GM12872 (cell line): ENCODE measurements at regions not wholly inside any gene's neighbourhood (a gene's known extent, or its start where the extent isn't known, plus 50 kb on each side); places are given as distances from the start of the nearest gene placed in this dataset.

ENCODE experiments used
- CTCF ChIP-seq: IDR thresholded peaks from 3 replicates; pipeline ENCODE4 v1.5.1; 2011; ENCODE audit warnings: low read depth, mild to moderate bottlenecking, low read length, moderate library complexity; ENCODE audit not compliant: insufficient read depth

DNA sequence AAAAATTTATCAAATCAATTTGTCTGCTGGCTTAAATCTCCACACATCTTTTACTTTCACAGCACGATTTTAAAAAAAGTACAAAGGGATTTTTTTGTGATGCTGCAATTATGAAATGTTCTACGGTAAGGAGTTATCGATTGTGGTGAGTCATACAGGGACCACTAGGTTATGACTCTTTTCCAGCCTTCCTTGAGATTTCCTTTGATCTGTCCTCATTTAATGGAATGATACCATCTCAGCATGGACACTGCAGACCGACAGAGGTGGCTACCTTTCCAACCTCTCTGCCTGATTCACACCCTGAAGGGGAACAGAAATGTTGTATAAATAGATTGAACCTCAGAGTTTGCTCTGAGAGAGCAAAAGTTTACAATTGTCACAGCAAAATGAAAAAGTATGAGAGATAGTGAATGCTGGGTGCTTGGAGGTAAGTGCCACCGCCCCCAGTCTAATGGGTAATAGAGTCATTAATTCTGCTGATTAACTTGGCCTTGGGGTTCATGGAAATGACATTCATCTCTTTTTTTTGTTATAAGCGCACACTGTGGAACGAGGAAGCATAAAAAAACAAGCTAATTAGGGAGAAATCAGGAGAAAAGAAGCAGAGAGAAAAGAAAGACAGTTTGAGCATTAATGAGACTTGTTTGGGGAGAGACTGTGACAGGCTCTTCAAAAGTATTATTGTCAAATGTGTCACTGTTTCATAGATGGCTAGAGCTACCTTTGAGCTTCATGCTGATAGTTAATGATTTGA lies 306.0 kb downstream of the RNF144B start:
- TF ChIP-seq CTCF = no peak

DNA sequence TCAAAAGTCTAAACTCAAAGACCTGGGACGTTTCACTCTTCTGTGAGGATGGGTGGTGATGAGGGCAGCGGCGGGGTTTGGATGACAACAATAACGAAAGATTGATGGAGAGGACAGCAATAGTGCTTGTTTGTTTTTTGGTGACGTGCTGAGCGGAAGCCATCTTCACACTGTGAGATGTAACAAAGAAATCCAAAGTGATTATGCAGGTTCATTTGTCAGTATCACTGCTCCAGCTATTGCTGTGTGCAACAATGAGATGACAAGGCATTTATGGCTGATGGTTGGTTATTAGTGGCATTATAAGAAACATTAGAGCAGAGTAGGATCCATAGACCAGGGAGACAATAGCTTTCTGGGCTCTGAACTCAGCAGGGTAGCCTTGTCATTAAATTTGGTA lies 306.7 kb downstream of the RNF144B start:
- no peak for TF ChIP-seq CTCF

GRCh38 chr6:18703546-18703945 lies 316.4 kb downstream of the RNF144B start:
- TF ChIP-seq CTCF = no peak

GRCh38 chr6:18707714-18708439 lies 320.7 kb downstream of the RNF144B start:
- TF ChIP-seq CTCF = no peak

DNA sequence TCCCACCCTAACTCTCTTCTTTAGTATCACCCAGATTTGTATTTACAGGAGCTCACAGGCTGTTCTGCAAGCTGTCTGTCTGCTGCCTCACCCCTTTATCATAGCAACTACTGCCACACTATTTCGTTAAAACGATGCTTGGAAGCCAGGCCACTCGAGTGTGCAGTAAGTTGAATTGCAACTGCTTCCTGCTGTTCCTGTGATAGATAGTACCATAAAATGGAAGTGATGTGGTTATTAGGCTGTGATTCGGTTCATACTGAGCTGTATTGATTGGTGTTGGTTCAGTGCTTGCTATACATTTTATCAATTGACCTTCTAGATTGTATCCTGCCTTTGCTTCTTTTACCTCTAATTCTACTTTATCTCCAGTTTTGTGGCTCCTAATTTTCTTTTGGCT lies 325.4 kb downstream of the RNF144B start:
- no peak for TF ChIP-seq CTCF

DNA sequence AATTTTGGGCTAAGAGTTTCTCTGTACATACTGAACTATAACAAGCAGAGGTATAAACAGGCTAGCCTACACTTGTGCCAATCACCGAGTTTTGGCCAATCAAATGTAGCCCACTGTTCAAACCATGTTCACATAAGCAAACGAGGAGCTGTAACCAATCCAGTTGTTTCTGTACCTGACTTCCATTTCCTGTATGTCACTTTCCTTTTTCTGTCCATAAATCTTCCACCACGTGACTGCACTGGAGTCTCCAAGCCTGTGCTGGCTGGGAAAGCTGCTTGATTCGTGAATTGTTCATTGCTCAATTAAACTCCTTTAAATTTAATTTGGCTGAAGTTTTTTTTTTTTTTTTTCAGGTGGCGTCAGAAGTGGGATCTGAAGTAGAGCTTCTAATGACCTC lies 332.9 kb downstream of the RNF144B start:
- no peak for TF ChIP-seq CTCF

- no peak for TF ChIP-seq CTCF
Observed at GRCh38 chr6:18724056-18724455, 336.9 kb downstream of the RNF144B start.
